T-helper 1 cell treated with Interleukin-12 subunit alpha and Interleukin-12 subunit beta and Interleukin-4 antibody, amounts not matched to agents 30 ng/mL and 1 ng/mL, for 36 hours (primary cell): ENCODE measurements at regions not wholly inside any gene's neighbourhood (a gene's known extent, or its start where the extent isn't known, plus 50 kb on each side); places are given as distances from the start of the nearest gene placed in this dataset.
"Not testable (repeated sequence)": the region's sequence is repeated elsewhere in the genome, so short reads cannot be mapped to it uniquely, and the experiment has no call there.

Experiments
- intact Hi-C: fragments of 100-400 bp; cut with micrococcal nuclease; formaldehyde crosslinking; loops from one replicate; pipeline ENCODE4 v1.15.1; 2024

DNA sequence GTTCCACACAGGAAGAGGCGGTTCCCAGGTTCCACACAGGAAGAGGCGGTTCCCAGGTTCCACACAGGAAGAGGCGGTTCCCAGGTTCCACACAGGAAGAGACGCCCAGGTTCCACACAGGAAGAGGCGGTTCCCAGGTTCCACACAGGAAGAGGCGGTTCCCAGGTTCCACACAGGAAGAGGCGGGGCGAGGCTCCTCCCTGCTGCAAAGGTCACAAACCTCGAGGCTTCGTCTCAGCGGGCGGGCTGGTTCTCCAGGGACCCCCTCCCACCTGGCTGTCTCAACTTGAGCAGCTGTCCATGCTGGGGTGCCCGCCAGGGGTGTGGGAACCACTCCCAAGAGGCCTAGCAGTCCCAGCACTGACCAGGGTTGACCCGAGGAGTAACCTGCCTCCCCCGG, 94.3 kb upstream of the RUFY1 start:
- intact Hi-C loops, result not testable (repeated sequence)

GRCh38 chr5:179455320-179455719, 95.0 kb upstream of the RUFY1 start:
- intact Hi-C loops, result no loop called here

GRCh38 chr5:179454356-179454755, 96.0 kb upstream of the RUFY1 start:
- intact Hi-C loops, result no loop called here

GRCh38 chr5:179453616-179454015, 96.7 kb upstream of the RUFY1 start:
- intact Hi-C loops, result no loop called here

DNA sequence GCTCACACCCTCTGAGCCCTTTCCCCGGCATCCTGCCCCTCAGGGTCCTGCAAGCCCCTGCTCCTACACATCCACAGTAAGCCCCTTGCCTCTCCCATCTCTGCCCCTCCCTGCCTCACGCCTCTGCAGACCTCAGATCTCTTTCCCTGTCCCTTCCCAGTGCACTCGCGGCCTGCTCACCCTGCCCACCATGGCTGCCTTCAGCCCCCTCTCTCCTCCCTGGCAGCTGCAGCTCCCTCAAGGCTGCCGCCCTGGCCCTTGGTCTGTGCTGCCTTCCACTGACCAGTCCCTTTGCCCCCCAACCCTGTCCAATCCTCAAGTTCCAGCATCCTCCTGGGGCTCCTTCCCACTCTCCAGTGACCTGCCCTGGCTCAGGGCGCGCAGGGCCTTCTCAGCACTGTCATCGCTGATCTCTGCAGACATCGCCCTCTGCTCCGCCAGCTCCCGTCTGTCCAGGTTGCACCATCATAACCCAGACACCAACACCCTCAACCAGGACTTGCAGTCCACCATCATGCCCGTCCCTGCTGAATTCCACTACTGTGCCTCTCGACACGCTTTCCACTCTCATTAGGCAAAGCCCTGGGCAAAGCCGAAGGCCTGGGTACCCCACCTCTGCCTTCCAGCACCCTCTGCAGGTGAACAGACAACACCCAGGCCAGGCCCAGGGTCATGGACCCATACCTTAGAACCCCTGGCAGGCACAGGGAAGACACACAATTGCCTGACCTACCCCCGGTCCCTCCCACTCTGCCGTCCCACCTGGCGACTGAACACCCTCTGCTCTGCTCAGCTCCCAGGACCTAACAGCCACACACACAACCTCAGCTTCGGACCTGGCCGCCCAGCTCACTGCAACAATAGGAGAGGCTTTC, 97.8 kb upstream of the RUFY1 start:
- intact Hi-C loops, result no loop called here

- intact Hi-C loops, result no loop called here
Observed at GRCh38 chr5:179451828-179452196, 98.5 kb upstream of the RUFY1 start.

- intact Hi-C loops, result no loop called here
Observed at GRCh38 chr5:179451114-179451827, 99.1 kb upstream of the RUFY1 start.

GRCh38 chr5:179449950-179450349, 100.4 kb upstream of the RUFY1 start:
- intact Hi-C loops, result not testable (repeated sequence)

DNA sequence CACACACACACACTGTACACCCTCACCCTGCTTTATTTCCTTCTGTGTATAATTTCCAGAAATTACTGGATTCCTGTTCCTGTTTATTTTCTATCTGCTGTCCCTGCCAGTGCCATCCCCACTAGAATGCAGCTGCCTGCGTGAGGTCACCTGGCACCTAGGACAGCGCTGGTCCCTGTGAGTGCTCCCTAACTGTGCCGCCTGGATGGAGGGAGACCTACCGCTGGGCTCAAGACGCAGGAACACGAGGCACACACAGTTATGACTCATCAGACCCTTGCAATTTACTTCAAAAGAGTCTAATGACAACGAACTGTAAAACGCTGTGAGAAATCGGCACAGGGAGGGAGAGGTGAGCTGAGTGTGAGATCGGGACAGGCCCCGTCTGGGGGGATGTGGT, 102.1 kb upstream of the RUFY1 start:
- intact Hi-C loops, result not testable (repeated sequence)

DNA sequence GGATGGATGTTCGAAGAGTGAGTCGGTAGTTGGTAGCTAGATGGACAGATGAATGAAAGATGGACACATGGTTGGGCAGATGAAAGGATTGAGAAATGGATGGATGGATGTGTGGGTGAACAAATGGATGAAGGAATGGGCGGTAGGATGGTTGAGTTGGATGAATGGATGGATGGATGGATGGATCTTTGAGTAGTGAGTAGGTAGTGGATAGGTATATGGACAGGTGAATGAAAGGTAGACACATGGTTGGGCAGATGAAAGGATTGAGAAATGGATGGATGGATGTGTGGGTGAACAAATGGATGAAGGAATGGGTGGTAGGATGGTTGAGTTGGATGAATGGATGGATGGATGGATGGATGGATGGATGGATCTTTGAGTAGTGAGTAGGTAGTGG, 97.0 kb upstream of the ADAMTS2 start:
- intact Hi-C loops, result not testable (repeated sequence)

DNA sequence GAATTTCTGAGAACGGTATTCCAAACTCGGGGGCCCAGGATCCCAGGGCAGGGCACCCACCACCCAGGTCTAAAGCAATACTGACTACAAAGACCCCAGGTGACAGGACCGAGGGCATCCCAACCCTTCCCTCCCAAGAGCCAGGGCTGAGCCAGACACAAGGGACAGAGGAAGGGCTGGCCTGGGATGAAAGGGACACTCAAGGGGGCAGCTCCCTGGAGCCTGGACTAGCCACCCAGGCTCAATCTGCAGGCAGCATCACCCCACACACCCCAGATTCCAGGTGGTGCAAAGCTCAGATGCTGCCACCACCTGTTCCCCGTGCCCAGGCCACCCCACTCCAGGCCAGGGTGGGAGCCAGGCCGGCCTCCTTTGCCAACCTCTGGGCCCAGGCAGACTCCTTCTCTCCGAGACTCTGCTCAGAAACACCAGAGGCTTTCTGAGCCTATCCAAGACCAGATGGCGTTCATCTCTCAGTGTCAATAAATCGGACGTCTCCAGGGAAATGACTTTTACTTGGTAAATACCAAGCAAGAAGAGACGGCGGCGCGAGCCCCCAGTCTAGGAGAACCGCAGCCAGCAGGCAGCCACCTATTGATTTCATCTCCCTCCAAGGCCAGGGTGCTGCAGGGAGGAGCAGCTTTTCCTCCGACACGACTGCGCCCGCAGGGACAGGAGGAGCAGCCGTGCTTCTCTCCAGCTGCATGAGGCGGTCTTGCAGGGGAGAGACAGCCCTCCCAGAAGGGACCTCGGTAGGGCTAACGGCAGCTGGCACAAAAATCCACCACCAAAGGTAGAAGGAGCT, 94.1 kb upstream of the ADAMTS2 start:
- intact Hi-C loops, result no loop called here

GRCh38 chr5:179438461-179438860, 93.2 kb upstream of the ADAMTS2 start:
- intact Hi-C loops, result no loop called here

DNA sequence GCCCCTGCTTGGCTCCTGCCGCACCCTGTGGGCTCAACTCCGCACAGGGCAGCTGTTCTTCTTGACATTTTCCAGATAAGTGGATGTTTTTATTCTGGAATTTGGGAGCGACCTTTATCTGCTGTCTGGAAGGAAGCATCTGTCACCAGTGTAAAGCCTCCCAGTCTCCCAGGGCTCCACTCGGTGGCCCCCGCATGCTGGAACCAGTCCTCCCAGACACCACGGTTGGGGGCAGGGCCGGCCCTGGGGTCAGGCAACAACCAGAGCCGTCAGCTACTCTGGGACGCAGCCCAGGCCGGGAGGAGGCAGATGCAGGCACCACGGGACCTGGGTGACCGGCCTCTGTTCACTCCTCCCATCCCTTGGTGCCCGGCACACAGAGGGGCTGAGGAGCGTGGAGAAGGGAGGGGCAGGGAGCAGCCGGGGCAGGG, 92.8 kb upstream of the ADAMTS2 start:
- intact Hi-C loops, result no loop called here

GRCh38 chr5:179437341-179438001, 92.2 kb upstream of the ADAMTS2 start:
- intact Hi-C loops, result no loop called here

- intact Hi-C loops, result no loop called here
Observed at GRCh38 chr5:179436321-179437122, 91.3 kb upstream of the ADAMTS2 start.

DNA sequence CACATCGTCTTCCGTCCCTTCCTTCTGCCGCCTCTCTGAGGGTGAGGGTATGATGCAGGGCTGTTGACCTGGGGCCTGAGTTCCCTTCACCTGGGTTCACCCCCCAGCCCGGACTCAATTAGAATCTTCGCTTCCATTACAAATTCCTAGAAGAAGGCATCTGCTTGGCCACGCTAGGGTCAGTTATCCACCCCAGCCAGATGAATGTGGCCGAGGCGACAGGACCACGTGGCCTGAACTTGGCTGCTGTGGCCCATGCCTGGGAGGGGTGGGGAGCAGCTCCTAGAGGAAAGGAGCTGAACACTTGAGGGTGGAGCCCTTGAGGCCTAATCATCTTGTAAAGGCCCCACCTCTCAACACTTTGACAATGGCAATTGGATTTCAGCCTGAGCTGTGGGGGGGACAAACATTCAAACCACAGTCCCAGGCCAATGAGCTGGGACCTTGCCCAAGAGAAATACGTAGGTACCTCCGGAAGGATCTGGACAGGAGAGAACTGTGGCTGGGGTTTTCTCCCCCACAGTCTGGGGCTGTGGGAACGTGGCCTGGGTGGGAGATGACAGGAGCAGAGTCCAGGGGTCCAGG, 90.6 kb upstream of the ADAMTS2 start:
- intact Hi-C loops, result no loop called here

- intact Hi-C loops, result no loop called here
Observed at GRCh38 chr5:179435181-179435580, 89.9 kb upstream of the ADAMTS2 start.

GRCh38 chr5:179432547-179432946, 87.3 kb upstream of the ADAMTS2 start:
- intact Hi-C loops, result no loop called here

DNA sequence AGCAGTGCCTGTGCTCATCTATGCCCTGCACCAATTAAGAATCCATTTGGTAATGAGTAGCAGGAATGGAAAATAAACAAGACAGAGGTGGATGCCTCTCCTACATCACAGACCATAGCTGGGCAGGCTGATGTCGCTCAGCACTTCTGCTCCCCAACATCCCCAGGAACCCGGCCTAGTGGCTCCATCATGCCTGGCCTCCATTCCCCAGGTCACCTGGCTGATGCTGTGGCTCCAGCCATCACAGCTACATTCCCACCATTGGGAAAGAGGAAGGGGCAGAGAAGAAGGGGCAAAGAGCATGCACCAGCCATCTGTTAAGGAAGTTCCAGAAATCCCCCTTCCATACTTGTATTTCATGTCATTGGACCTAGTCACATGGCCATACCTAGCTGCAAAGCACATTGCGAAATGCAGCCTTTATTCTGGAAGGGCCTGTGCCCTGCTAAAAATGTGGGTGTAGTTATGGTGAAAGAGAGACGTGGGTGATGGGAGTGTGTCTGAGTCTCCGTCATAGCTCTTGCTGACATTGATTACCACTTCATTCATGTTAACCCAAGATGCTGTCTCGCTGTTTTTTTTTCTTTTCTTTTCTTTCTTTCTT, 86.1 kb upstream of the ADAMTS2 start:
- intact Hi-C loops, result no loop called here
